Lower leg skin (tissue), 3 donors: ENCODE measurements at regions not wholly inside any gene's neighbourhood (a gene's known extent, or its start where the extent isn't known, plus 50 kb on each side); places are given as distances from the start of the nearest gene placed in this dataset.

ENCODE experiments used
- POLR2A ChIP-seq, 2 donors: fragments of 450-650 bp; IDR thresholded peaks; one replicate each; pipeline ENCODE4 v1.6.1; 2016 to 2017; ENCODE audit warnings: antibody characterized with exemption in 2 of 2, mild to moderate bottlenecking in 1 of 2, moderate library complexity in 1 of 2
- TF ChIP-seq, protein P1 (sequence below), 3 donors: fragments of 450-650 bp; IDR thresholded peaks; one replicate each; pipeline ENCODE4 v1.5.1; 2016; ENCODE audit warnings: antibody characterized with exemption in 3 of 3, mild to moderate bottlenecking in 3 of 3, moderate library complexity in 2 of 3

DNA sequence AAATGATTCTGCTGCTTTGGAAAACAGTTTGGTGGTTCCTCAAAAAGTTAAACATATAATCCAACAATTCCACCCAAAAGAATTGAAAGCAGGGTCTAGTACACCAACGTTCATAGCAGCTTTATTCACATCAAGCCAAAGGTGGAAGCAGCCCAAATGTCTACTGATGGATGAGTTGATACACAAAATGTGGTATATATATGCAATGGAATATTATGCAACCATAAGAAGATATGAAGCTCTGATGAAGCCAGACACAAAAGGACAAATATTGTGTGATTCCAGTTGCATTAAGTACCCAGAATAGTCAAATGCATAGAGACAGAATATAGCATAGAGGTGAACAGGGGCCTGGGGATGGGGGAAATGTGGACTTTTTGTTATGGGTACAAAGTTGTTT lies 269.3 kb downstream of the METTL4 start:
- no peak for TF ChIP-seq POLR2A (IDR thresholded peaks at IDR 0.05)
- TF ChIP-seq, protein P1, sequence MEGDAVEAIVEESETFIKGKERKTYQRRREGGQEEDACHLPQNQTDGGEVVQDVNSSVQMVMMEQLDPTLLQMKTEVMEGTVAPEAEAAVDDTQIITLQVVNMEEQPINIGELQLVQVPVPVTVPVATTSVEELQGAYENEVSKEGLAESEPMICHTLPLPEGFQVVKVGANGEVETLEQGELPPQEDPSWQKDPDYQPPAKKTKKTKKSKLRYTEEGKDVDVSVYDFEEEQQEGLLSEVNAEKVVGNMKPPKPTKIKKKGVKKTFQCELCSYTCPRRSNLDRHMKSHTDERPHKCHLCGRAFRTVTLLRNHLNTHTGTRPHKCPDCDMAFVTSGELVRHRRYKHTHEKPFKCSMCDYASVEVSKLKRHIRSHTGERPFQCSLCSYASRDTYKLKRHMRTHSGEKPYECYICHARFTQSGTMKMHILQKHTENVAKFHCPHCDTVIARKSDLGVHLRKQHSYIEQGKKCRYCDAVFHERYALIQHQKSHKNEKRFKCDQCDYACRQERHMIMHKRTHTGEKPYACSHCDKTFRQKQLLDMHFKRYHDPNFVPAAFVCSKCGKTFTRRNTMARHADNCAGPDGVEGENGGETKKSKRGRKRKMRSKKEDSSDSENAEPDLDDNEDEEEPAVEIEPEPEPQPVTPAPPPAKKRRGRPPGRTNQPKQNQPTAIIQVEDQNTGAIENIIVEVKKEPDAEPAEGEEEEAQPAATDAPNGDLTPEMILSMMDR (IDR thresholded peaks at IDR 0.05): no peak
